WTC11 (cell line): ENCODE measurements at regions not wholly inside any gene's neighbourhood (a gene's known extent, or its start where the extent isn't known, plus 50 kb on each side); places are given as distances from the start of the nearest gene placed in this dataset.
A peak's percentile ranks its signal among the peaks of the same experiment; 100 is the strongest.
"Not testable (repeated sequence)": the region's sequence is repeated elsewhere in the genome, so short reads cannot be mapped to it uniquely, and the experiment has no call there.

ENCODE experiments used
- ATAC-seq: fragments of 200-7000 bp; cut with Tn5 transposase; 2 replicates; pipeline ENCODE4 v1.10.0; 2021; ENCODE audit warnings: mild to moderate bottlenecking, moderate library complexity
- CTCF ChIA-PET: fragments of 300-600 bp; sonication (Branson Sonifier 250); formaldehyde crosslinking; loops from one replicate; lab custom pipeline; 2021; ENCODE audit warnings: antibody characterized with exemption; lab: Charles Lee
- POLR2A ChIA-PET: fragments of 350-600 bp; sonication (Branson Sonifier 250); formaldehyde crosslinking; loops from one replicate; lab custom pipeline; 2021; ENCODE audit warnings: antibody characterized with exemption; lab: Charles Lee
- DNase-seq: peaks from one replicate; pipeline ENCODE4 v3.0.0; 2021; ENCODE audit warnings: low spot score
- H3K27ac Mint-ChIP-seq: 2 replicates; pipeline ENCODE4 v1.8.0; 2021; ENCODE audit warnings: mixed read lengths
- H3K27me3 Mint-ChIP-seq: 2 replicates; pipeline ENCODE4 v1.8.0; 2021; ENCODE audit warnings: low read depth, mild to moderate bottlenecking, moderate library complexity, mixed read lengths
- H3K36me3 Mint-ChIP-seq: 2 replicates; pipeline ENCODE4 v1.8.0; 2021; ENCODE audit warnings: mixed read lengths
- H3K4me1 Mint-ChIP-seq: 2 replicates; pipeline ENCODE4 v1.8.0; 2022; ENCODE audit warnings: mixed read lengths
- H3K4me3 Mint-ChIP-seq: 2 replicates; pipeline ENCODE4 v1.8.0; 2021; ENCODE audit warnings: mild to moderate bottlenecking, moderate library complexity, mixed read lengths
- H3K9me3 Mint-ChIP-seq: 2 replicates; pipeline ENCODE4 v1.8.0; 2021; ENCODE audit warnings: mixed read lengths
- E2F1 ChIP-seq: sonication (generic); formaldehyde crosslinking; IDR thresholded peaks from 2 replicates; pipeline ENCODE4 v1.8.0; 2022; ENCODE audit warnings: mild to moderate bottlenecking, missing genetic modification reagents
- ELF4 ChIP-seq: sonication (generic); formaldehyde crosslinking; IDR thresholded peaks from 2 replicates; pipeline ENCODE4 v1.8.1; 2022; ENCODE audit warnings: low read depth, mild to moderate bottlenecking, moderate library complexity, missing genetic modification reagents
- ERG ChIP-seq: fragments of 250-450 bp; sonication (Bioruptor Pico); IDR thresholded peaks from 2 replicates; pipeline ENCODE4 v1.8.0; 2021; ENCODE audit warnings: mild to moderate bottlenecking
- GTF2I ChIP-seq: fragments of 250-450 bp; sonication (Bioruptor Pico); conservative IDR thresholded peaks from 2 replicates; pipeline ENCODE4 v1.4.0; 2021; ENCODE audit warnings: mild to moderate bottlenecking
- MXD4 ChIP-seq: fragments of 250-450 bp; sonication (Bioruptor Pico); IDR thresholded peaks from 2 replicates; pipeline ENCODE4 v1.8.0; 2021; ENCODE audit warnings: mild to moderate bottlenecking, moderate library complexity, borderline replicate concordance
- NFE2L1 ChIP-seq: sonication (generic); formaldehyde crosslinking; IDR thresholded peaks from 2 replicates; pipeline ENCODE4 v1.8.1; 2023; ENCODE audit warnings: missing genetic modification reagents
- NR2C2 ChIP-seq: sonication (generic); formaldehyde crosslinking; IDR thresholded peaks from 2 replicates; pipeline ENCODE4 v1.8.0; 2022; ENCODE audit warnings: mild to moderate bottlenecking, missing genetic modification reagents
- NR3C1 ChIP-seq: sonication (generic); formaldehyde crosslinking; conservative IDR thresholded peaks from 2 replicates; pipeline ENCODE4 v1.8.1; 2023; ENCODE audit warnings: low read depth, mild to moderate bottlenecking, missing genetic modification reagents
- RELA ChIP-seq: sonication (generic); formaldehyde crosslinking; IDR thresholded peaks from 2 replicates; pipeline ENCODE4 v1.8.1; 2022; ENCODE audit warnings: missing genetic modification reagents, mild to moderate bottlenecking, borderline replicate concordance
- SMAD3 ChIP-seq: sonication (generic); formaldehyde crosslinking; IDR thresholded peaks from 2 replicates; pipeline ENCODE4 v1.8.0; 2022; ENCODE audit warnings: missing genetic modification reagents, mild to moderate bottlenecking, borderline replicate concordance
- SP1 ChIP-seq: sonication (generic); formaldehyde crosslinking; conservative IDR thresholded peaks from 2 replicates; pipeline ENCODE4 v1.8.1; 2022; ENCODE audit warnings: missing genetic modification reagents
- USF1 ChIP-seq: sonication (generic); formaldehyde crosslinking; IDR thresholded peaks from 2 replicates; pipeline ENCODE4 v1.8.0; 2022; ENCODE audit warnings: mild to moderate bottlenecking, missing genetic modification reagents
- ZNF219 ChIP-seq: sonication (generic); formaldehyde crosslinking; IDR thresholded peaks from 2 replicates; pipeline ENCODE4 v1.8.0; 2023; ENCODE audit warnings: missing genetic modification reagents, mild to moderate bottlenecking, borderline replicate concordance
- TF ChIP-seq, protein P1 (sequence below): sonication (generic); formaldehyde crosslinking; IDR thresholded peaks from 2 replicates; pipeline ENCODE4 v1.8.0; 2022; ENCODE audit warnings: mild to moderate bottlenecking, missing genetic modification reagents
- TF ChIP-seq, protein P2 (sequence below): fragments of 200-600 bp; IDR thresholded peaks from 2 replicates; pipeline ENCODE4 v1.8.0; 2022; ENCODE audit warnings: antibody characterized with exemption
- TF ChIP-seq, protein P3 (sequence below): sonication (generic); formaldehyde crosslinking; IDR thresholded peaks from 2 replicates; pipeline ENCODE4 v1.8.1; 2022; ENCODE audit warnings: mild to moderate bottlenecking, missing genetic modification reagents, moderate library complexity, borderline replicate concordance
- TF ChIP-seq, protein P4 (sequence below): fragments of 250-450 bp; sonication (Bioruptor Pico); IDR thresholded peaks from 2 replicates; pipeline ENCODE4 v1.9.0; 2021; ENCODE audit warnings: moderate library complexity, mild to moderate bottlenecking, inconsistent platforms, borderline replicate concordance
- TF ChIP-seq, protein P5 (sequence below): fragments of 250-450 bp; sonication (Bioruptor Pico); IDR thresholded peaks from 2 replicates; pipeline ENCODE4 v2.1.2; 2022; ENCODE audit warnings: mild to moderate bottlenecking, moderate library complexity

DNA sequence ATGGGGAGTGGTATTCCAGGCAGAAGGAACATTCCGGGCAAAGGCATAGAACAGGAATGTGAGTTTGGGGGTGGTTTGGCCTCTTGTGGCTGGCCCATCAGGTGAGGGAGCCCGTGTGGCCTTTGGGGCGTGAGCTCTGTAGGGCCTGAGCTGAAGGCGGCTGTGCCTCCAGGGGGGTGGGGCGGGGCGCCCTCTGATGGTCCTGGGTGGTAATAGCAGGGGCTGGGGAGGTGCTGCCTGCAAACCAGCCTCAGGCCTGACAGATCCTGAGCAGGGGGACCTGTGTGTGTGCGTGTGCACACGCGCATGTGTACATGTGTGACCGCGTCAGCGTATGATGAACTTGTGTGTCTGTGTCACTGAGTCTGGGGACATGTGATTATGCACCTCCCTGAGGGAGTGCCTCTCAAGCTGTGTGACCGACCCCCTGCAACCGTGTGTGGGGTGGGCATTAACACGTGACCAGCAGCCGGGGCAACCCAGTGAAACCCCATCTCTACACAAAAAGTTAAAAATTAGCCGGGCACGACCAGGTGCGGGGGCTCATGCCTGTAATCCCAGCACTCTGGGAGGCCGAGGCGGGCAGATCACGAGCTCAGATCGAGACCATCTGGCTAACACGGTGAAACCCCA is 177.1 kb downstream of the TBC1D2B start:
- H3K4me3 Mint-ChIP-seq, H3K4me1 Mint-ChIP-seq, POLR2A ChIA-PET, H3K36me3 Mint-ChIP-seq, H3K9me3 Mint-ChIP-seq, H3K27ac Mint-ChIP-seq, H3K27me3 Mint-ChIP-seq: not testable (repeated sequence)
- CTCF ChIA-PET: interaction anchor here (0.6 to 2.6 kb wide), 31 partner anchors 8 to 1940 kb away, joined by 3 to 13 read pairs (median 3); partner anchors contain the start of genes DNAJA4 and LINGO1
- TF ChIP-seq, protein P1, sequence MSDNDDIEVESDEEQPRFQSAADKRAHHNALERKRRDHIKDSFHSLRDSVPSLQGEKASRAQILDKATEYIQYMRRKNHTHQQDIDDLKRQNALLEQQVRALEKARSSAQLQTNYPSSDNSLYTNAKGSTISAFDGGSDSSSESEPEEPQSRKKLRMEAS (CRISPR knock-in tag): peak; percentile 34; the same call in 1 of the 2 replicates
- 0 out of 2 replicates have a peak, but pooled peaks have one; percentile 3 for TF ChIP-seq USF1 (CRISPR knock-in tag)
- TF ChIP-seq, protein P2, sequence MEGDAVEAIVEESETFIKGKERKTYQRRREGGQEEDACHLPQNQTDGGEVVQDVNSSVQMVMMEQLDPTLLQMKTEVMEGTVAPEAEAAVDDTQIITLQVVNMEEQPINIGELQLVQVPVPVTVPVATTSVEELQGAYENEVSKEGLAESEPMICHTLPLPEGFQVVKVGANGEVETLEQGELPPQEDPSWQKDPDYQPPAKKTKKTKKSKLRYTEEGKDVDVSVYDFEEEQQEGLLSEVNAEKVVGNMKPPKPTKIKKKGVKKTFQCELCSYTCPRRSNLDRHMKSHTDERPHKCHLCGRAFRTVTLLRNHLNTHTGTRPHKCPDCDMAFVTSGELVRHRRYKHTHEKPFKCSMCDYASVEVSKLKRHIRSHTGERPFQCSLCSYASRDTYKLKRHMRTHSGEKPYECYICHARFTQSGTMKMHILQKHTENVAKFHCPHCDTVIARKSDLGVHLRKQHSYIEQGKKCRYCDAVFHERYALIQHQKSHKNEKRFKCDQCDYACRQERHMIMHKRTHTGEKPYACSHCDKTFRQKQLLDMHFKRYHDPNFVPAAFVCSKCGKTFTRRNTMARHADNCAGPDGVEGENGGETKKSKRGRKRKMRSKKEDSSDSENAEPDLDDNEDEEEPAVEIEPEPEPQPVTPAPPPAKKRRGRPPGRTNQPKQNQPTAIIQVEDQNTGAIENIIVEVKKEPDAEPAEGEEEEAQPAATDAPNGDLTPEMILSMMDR: peak; percentile 69
- DNase-seq (peak; percentile 80), ATAC-seq (peak; percentile 90)

DNA sequence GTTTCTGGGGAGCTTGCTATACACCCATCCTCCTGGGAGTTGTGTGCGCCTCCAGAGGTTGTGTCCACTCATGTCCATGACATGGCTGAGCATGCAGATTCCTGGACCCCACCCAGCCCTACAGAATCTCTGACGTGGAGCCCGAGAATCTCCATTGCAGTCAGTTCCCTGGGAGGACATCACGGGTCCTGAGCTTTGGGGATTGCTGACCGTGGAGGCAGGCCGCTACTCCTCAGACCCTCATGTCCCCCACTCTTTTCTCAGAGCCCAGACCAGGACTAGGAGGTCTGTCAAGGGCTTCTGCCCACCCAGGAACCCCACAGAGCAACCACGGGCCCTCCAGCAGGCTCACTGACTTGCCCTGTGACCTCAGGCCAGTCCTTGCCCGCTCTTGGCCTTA is 177.7 kb downstream of the TBC1D2B start:
- H3K4me3 Mint-ChIP-seq, H3K36me3 Mint-ChIP-seq, H3K27ac Mint-ChIP-seq, ATAC-seq, H3K27me3 Mint-ChIP-seq, POLR2A ChIA-PET, H3K4me1 Mint-ChIP-seq, H3K9me3 Mint-ChIP-seq, DNase-seq: not testable (repeated sequence)
- CTCF ChIA-PET: interaction anchor here (0.6 to 2.6 kb wide), 31 partner anchors 9 to 1941 kb away, joined by 3 to 13 read pairs (median 3); partner anchors contain the start of genes DNAJA4 and LINGO1

DNA sequence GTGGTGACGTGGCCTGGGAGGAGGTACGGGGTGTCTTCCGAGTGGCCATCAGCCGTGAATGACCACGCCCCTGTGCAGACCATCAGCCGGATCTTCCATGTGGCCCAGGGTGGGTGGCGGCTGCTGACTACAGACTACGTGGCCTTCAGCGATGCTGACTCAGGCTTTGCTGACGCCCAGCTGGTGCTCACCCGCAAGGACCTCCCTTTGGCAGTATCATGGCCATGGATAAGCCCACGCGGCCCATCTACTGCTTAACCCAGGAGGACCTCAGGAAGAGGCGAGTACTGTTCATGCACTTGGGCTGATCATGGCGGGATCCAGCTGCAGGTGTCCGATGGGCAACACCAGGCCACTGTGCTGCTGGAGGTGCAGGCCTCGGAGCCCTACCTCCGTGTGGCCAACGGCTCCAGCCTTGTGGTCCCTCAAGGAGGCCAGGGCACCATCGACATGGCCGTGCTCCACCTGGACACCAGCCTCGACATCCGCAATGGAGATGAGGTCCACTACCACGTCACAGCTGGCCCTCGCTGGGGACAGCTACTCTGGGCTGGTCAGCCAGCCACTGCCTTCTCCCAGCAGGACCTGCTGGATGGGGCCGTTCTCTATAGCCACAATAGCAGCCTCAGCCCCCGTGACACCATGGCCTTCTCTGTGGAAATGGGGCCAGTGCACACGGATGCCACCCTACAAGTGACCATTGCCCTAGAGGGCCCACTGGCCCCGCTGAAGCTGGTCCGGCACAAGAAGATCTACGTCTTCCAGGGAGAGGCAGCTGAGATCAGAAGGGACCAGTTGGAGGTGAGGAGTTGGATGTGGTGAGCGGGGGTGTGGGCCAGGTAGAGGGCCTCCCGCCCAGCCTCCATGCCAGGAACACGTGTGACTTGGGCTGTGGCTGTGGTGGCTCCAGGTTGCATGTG is 178.4 kb downstream of the TBC1D2B start:
- Mint-ChIP-seq H3K36me3 (no peaks in the 10 kb centered on the region), H3K4me1 (no peaks in the 10 kb centered on the region), H3K9me3 (no peaks in the 10 kb centered on the region), H3K4me3 (no peak overlapping the region), H3K27me3 (no peaks in the 10 kb centered on the region), H3K27ac (no peak overlapping the region)
- POLR2A ChIA-PET: interaction anchor here (0.6 kb wide), 1 partner anchor 975 kb away, joined by 3 read pairs; no protein-coding TSS in a partner anchor
- ATAC-seq (no peak), DNase-seq (no peak)
- CTCF ChIA-PET: interaction anchor here (1.5 to 2.2 kb wide), 2 partner anchors 29 to 266 kb away, joined by 4 to 10 read pairs; partner anchors contain the start of gene LINGO1
- TF ChIP-seq NFE2L1 (CRISPR knock-in tag): no peak
- TF ChIP-seq ERG (CRISPR knock-in tag): no peak
- no peak for TF ChIP-seq GTF2I (CRISPR knock-in tag)
- TF ChIP-seq SP1: no peak
- TF ChIP-seq, protein P3, sequence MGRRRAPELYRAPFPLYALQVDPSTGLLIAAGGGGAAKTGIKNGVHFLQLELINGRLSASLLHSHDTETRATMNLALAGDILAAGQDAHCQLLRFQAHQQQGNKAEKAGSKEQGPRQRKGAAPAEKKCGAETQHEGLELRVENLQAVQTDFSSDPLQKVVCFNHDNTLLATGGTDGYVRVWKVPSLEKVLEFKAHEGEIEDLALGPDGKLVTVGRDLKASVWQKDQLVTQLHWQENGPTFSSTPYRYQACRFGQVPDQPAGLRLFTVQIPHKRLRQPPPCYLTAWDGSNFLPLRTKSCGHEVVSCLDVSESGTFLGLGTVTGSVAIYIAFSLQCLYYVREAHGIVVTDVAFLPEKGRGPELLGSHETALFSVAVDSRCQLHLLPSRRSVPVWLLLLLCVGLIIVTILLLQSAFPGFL (CRISPR knock-in tag): no peak
- TF ChIP-seq RELA (CRISPR knock-in tag): no peak
- TF ChIP-seq E2F1 (CRISPR knock-in tag): no peak
- TF ChIP-seq SMAD3 (CRISPR knock-in tag): no peak
- TF ChIP-seq, protein P4, sequence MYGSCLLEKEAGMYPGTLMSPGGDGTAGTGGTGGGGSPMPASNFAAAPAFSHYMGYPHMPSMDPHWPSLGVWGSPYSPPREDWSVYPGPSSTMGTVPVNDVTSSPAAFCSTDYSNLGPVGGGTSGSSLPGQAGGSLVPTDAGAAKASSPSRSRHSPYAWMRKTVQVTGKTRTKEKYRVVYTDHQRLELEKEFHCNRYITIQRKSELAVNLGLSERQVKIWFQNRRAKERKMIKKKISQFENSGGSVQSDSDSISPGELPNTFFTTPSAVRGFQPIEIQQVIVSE (CRISPR knock-in tag): no peak
- no peak for TF ChIP-seq ELF4
- TF ChIP-seq, protein P5, sequence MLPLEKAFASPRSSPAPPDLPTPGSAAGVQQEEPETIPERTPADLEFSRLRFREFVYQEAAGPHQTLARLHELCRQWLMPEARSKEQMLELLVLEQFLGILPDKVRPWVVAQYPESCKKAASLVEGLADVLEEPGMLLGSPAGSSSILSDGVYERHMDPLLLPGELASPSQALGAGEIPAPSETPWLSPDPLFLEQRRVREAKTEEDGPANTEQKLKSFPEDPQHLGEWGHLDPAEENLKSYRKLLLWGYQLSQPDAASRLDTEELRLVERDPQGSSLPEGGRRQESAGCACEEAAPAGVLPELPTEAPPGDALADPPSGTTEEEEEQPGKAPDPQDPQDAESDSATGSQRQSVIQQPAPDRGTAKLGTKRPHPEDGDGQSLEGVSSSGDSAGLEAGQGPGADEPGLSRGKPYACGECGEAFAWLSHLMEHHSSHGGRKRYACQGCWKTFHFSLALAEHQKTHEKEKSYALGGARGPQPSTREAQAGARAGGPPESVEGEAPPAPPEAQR (CRISPR knock-in tag): no peak
- no peak for TF ChIP-seq NR2C2 (CRISPR knock-in tag)
- TF ChIP-seq ZNF219 (CRISPR knock-in tag): no peak
- no peak for TF ChIP-seq NR3C1
- no peak for TF ChIP-seq MXD4 (CRISPR knock-in tag)
